ENCODE measurements at regions not wholly inside any gene's neighbourhood (a gene's known extent, or its start where the extent isn't known, plus 50 kb on each side); places are given as distances from the start of the nearest gene placed in this dataset.

- H3K9me3 ChIP-seq: no peaks in the 10 kb centered on the region
- peaks cover 0 to 12% (median 0%) of the 10 kb centered on the region in 9 donors for H3K27me3 ChIP-seq
- no peak overlapping the region for H3K27ac ChIP-seq
- 37 to 66% (median 53%) methylated on average over 4 of the region's 4 CpGs for WGBS, 4 donors
- no peaks in the 10 kb centered on the region for H3K36me3 ChIP-seq
- intact Hi-C loops (cut with DNase I): no loop called here
- ATAC-seq (no peak), DNase-seq (no peak)
- TF ChIP-seq CTCF (IDR thresholded peaks at IDR 0.05): no peak
- no peak for TF ChIP-seq POLR2A (IDR thresholded peaks at IDR 0.05)
- H3K4me3 ChIP-seq: no peak overlapping the region
- no peaks in the 10 kb centered on the region for H3K4me1 ChIP-seq
Observed at GRCh38 chrX:16464369-16464768, 185.6 kb upstream of the S100G start.

- no peaks in the 10 kb centered on the region for H3K36me3 ChIP-seq
- ATAC-seq (no peak), DNase-seq (no peak)
- TF ChIP-seq POLR2A (IDR thresholded peaks at IDR 0.05) (no peak), CTCF (IDR thresholded peaks at IDR 0.05) (no peak)
- H3K27ac ChIP-seq: no peak overlapping the region
- H3K27me3 ChIP-seq: peaks cover 0 to 15% (median 0%) of the 10 kb centered on the region in 9 donors
- H3K9me3 ChIP-seq: no peaks in the 10 kb centered on the region
- WGBS, 4 donors: 71 to 79% (median 75%) methylated on average over 5 of the region's 5 CpGs
- no peak overlapping the region for H3K4me3 ChIP-seq
- H3K4me1 ChIP-seq: no peaks in the 10 kb centered on the region
- intact Hi-C loops (cut with DNase I): no loop called here
Observed at GRCh38 chrX:16465081-16465876, 184.7 kb upstream of the S100G start.

- ATAC-seq: no peak
- no peaks in the 10 kb centered on the region for H3K9me3 ChIP-seq
- TF ChIP-seq POLR2A (IDR thresholded peaks at IDR 0.05) (no peak), CTCF (IDR thresholded peaks at IDR 0.05) (no peak)
- no peaks in the 10 kb centered on the region for H3K4me1 ChIP-seq
- H3K27ac ChIP-seq: no peak overlapping the region
- H3K27me3 ChIP-seq: peaks cover 0 to 15% (median 0%) of the 10 kb centered on the region in 9 donors
- H3K36me3 ChIP-seq: no peaks in the 10 kb centered on the region
- DNase-seq: no peak
- WGBS, 4 donors: 77 to 85% (median 79%) methylated on average over 7 of the region's 7 CpGs
- intact Hi-C loops (cut with DNase I): no loop called here
- no peak overlapping the region for H3K4me3 ChIP-seq
Observed at GRCh38 chrX:16466640-16467432, 183.1 kb upstream of the S100G start.

GRCh38 chrX:16469870-16470269, 180.1 kb upstream of the S100G start:
- 72 to 89% (median 87%) methylated on average over 5 of the region's 5 CpGs for WGBS, 4 donors
- TF ChIP-seq POLR2A (IDR thresholded peaks at IDR 0.05): no peak
- TF ChIP-seq CTCF (IDR thresholded peaks at IDR 0.05): no peak
- H3K4me3 ChIP-seq: no peak overlapping the region
- intact Hi-C loops (cut with DNase I): no loop called here
- peaks cover 0 to 23% (median 0%) of the 10 kb centered on the region in 9 donors for H3K27me3 ChIP-seq
- H3K9me3 ChIP-seq: no peaks in the 10 kb centered on the region
- H3K36me3 ChIP-seq: no peaks in the 10 kb centered on the region
- ATAC-seq (no peak), DNase-seq (no peak)
- H3K4me1 ChIP-seq: no peaks in the 10 kb centered on the region
- H3K27ac ChIP-seq: no peak overlapping the region

All from heart left ventricle (tissue), 16 donors.